GM20431 (cell line): ENCODE measurements at regions not wholly inside any gene's neighbourhood (a gene's known extent, or its start where the extent isn't known, plus 50 kb on each side); places are given as distances from the start of the nearest gene placed in this dataset.
"Not testable (repeated sequence)": the region's sequence is repeated elsewhere in the genome, so short reads cannot be mapped to it uniquely, and the experiment has no call there.

Experiments used
- in situ Hi-C: fragments of 300-500 bp; cut with MseI, MboI; formaldehyde crosslinking; loops from one replicate; pipeline ENCODE4 v1.15.0; 2020; ENCODE audit warnings: low sequenced_read_pairs; ENCODE audit not compliant: unreplicated experiment

DNA sequence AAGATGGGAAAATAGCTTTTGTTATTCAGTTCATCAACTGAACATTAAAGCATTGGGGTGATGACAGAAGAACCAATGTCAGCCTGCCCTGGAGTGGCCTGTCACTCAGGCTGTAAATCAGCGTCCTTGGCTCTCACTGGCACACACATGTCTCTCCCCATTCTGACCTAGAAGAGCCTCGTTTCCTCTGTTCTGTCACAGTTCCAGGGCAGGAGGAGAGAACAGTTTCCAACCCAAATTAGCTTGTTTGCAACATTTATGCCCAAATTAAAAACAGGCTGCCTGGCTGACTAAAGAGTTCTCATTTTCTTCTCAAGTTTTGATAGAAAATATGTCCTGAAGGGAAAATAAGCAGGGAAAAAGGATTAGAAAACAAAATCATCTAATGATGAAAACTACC, 520.1 kb downstream of the CHSY3 start:
- in situ Hi-C loops = no loop called here

DNA sequence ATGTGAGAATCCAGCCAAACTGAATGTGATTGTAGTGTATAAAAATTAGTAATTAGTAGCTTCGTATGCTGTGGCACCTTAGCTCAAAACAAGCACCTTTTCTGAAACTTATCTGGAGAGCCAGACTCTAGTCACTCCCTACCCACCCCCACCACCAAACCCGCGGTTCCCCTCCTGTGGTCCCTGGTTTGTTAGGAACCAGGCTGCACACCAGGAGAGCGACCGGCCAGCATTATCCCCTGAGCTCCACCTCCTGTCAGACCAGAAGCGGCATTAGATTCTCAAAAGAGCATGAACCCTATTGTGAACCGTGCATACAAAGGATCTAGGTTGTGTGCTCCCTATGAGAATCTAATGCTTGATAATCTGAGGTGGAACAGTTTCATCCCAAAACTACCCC, 498.6 kb downstream of the CHSY3 start:
- in situ Hi-C loops = no loop called here

DNA sequence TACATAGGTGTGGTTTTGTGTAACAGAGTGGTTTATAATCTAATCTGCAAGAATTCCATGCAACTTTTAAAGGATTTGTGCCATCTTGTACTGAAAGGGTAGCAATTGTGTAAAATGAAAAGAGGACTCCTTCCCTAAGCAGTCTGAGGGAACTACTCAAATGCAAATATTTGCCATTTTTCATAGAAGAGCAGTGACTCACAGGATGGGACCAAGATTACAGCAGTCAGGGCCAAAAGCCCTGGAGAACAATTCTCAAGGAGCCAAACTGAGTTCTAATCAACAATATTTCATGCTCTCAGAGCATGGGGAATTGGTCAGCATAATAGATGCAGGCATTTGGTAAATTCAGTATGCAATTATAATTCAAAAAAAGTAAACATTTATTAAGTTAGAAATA, 495.8 kb downstream of the CHSY3 start:
- in situ Hi-C loops = no loop called here

GRCh38 chr5:130398825-130399224, 494.6 kb downstream of the CHSY3 start:
- in situ Hi-C loops = no loop called here

DNA sequence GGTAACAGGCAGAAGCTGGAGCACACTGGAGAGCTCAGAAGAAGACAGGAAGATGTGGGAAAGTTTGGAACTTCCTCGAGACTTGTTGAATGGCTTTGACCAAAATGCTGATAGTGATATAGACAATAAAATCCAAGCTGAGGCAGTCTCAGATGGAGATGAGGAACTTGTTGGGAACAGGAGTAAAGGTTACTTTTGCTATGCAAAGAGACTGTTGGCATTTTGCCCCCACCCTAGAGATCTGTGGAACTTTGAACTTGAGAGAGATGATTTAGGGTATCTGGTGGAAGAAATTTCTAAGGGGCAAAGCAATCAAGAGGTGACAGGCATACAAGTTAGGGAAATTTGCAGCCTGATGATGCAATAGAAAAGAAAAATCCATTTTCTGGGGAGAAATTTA, 493.5 kb downstream of the CHSY3 start:
- in situ Hi-C loops = not testable (repeated sequence)

DNA sequence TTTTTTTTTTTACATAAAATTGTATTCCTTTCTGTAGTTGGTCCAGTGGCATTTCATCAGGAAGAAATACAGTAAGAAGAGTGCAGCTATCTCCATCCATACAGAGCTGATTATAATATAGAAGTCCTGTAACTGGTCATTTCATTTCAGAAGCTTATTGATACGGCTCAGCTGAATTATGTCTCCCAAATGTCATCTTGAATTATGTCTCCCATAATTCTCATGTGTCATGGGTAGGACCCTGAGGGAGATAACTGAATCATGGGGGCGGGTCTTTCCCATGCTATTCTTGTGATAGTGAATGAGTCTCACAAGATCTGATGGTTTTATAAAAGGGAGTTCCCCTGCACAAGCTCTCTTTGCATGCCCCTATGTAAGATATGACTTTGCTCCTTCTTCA, 492.9 kb downstream of the CHSY3 start:
- in situ Hi-C loops = no loop called here

DNA sequence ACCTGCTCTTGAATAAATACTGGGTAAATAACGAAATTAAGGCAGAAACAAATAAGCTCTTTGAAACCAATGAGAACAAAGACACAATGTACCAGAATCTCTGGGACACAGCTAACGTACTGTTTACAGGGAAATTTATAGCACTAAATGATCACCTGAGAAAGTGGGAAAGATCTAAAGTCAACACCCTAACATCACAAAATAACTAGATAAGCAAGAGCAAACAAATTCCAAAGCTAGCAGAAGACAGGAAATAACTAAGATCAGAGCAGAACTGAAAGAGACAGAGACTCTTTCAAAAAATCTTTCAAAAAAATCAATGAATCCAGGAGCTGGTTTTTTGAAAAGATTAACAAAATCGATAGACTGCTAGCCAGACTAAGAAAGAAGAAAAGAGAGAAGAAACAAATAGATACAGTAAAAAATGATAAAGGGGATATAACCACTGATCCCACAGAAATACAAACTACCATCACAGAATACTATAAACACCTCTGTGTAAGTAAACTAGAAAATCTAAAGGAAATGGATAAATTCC, 487.5 kb downstream of the CHSY3 start:
- in situ Hi-C loops = not testable (repeated sequence)

DNA sequence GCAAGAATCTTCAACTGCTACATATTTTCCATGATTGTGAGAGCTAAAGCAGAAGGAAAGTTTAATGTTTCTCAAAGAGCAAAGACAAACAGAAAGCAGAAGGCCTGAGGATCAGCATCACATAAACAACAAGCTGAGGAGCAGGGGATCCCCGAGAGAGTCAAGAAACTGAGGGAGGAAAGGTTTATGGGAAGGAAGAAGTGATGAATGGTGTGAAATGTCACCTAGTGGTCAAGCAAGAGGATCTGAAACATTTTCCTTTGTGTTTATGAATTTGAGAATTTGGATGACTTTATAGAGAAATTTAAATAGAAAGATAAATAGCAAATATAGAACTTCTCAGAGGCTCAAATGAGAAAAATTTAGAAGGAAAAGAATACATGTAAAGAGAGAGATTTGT, 481.9 kb downstream of the CHSY3 start:
- in situ Hi-C loops = no loop called here

GRCh38 chr5:130385656-130386055, 481.4 kb downstream of the CHSY3 start:
- in situ Hi-C loops = no loop called here

DNA sequence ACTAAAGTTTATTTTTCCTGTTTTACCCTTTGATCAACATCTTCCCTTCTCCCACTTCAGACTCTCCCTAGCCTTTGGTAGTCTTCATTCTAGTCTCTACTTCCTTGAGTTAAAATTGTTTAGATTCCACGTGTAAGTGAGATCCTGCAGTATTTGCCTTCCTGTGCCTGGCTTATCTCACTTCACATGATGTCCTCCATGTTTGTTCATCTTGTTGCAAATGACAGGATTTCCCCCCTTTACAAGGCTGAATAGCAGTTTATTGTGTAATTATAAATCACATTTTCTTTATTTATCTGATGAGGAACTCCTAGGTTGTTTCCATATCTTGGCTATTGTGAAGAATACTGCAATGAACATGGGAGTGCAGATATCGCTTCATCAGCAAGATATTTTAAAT, 461.7 kb downstream of the CHSY3 start:
- in situ Hi-C loops = no loop called here

- in situ Hi-C loops = no loop called here
Observed at GRCh38 chr5:130350131-130350530, 445.9 kb downstream of the CHSY3 start.

DNA sequence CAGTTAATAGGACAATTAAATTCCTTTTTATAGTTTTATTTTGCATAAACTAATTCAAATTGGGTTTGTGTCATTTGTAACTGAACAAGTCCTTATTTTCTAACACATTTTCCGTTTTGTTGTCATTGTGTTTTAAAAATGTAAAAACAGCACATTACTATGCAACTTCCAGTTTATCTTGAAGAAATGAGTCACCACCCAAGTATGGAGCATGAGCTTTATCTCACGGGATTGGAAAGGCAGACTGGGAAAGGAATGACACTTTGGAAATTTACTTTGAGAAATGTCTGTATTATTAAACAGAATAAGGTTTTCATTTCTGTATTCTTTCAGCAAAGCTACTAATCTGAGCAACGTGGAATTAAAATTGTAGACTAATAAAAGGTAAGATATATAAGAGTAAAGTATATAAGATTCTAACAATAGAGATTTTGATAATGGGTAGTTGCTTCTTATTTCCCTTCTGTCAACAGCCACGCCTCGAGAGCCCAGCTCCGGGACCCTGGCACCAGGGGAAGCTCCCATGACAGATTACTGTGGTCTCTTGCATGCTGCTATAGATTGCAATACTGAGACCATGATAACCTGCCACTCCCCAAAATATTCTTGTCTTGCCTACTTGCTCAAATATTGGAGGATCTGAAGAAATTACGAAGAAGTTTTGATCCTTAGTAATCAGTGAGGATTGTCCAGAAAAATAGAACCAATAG, 433.1 kb downstream of the CHSY3 start:
- in situ Hi-C loops = no loop called here

DNA sequence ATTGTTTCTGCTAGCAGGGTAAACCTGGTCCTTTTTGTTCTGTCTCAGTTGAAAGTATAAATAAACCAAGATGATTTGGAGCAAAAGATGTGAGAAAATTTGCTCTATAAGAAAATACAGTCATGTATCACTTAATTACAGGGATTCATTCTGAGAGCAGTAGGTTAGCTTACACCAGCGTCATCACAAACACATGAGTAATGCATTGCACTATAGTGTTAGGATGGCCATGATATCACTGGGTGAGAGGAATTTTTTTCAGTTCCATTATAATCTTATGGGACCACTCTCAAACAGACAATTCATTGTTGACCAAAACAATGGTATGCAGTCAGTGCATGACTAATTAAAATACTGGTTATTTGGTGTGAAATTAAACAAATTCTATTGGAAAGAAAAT, 430.9 kb downstream of the CHSY3 start:
- in situ Hi-C loops = no loop called here

DNA sequence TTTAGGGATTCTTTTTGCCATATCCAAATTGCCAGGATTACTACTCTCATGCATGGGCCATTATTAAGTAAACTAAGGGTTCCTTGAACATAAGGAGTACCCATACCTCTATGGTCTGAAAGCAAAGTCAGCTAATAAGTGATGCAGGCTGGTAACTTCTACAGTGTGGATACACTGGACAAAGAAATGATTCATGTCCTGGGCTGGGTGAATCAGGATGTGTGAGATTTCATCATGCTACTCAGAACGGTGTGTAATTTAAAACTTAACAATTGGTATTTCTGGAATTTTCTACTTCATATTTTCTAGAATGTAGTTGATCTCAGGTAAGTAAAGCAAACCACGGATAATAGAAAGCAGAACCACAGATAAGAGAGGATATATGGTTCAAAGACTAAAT, 428.8 kb downstream of the CHSY3 start:
- in situ Hi-C loops = no loop called here

DNA sequence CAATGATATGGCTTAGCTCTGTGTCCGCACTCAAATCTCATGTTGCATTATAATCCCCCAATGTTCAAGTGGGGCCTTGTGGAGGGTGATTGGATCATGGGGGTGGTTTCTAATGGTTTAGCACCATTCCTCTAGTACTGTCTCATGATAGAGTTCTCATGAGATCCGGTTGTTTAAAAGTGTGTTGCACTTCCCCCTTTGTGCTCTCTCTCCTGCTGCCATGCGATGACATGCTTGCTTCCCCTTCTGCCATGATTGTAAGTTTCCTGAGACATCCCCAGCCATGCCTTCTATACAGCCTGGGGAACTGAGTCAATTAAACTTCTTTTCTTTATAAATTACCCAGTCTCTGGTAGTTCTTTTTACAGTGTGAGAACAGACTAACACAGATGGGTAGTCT, 427.1 kb downstream of the CHSY3 start:
- in situ Hi-C loops = no loop called here

DNA sequence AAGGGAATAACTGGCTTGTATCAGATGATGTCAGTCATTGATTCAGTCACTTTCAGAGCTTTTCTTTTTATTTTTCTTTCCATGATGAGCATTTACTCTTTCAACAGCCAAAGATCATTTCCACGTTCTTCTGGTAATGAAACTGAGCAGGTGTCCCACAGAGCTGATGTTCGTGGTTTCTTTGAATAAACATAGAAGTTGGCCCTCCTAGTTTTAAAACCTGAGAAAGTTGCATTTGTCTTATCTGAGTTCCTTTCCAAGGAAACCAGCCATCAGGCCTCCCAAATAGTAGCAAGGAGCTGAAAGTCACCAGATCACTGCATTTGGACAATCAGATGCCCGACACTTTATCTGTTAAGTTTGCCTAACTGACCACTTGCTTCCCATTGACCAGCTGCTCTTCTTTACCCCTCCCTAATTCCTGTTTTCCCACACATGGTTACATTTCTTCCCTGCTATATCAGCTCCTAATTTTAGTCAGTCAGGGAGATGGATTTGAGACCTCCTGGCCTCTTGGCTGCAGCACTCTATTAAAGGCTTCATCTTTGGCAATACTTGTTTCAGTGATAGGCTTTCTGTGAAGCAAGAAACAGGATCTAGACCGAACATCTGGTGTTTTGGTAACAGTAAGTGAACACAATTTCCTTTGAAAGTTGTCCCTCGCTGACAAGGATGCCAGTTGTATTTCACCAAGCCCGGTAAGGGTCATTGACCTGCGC, 420.8 kb downstream of the CHSY3 start:
- in situ Hi-C loops = no loop called here

- in situ Hi-C loops = no loop called here
Observed at GRCh38 chr5:130323804-130324454, 419.7 kb downstream of the CHSY3 start.

GRCh38 chr5:130321931-130322330, 417.7 kb downstream of the CHSY3 start:
- in situ Hi-C loops = no loop called here

GRCh38 chr5:130316971-130317680, 412.9 kb downstream of the CHSY3 start:
- in situ Hi-C loops = no loop called here

DNA sequence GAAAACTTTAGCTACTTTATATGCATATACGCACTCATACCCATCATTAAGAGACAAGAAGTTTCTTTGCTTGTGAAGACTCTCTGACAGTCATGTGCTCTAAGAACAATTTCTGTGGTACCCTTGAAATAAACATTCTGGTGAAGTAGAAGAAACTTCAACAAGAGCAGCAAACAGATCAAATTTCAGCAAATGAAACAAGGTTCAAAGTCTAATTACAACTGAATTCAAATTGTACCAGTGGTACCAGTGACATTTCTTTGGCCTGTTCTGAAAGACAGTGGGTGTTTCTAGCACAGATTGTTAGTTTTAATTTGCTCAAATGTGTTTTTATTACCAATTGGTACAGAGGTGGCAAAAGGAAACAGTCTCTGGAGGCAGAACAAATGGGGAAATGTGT, 391.0 kb downstream of the CHSY3 start:
- in situ Hi-C loops = no loop called here

DNA sequence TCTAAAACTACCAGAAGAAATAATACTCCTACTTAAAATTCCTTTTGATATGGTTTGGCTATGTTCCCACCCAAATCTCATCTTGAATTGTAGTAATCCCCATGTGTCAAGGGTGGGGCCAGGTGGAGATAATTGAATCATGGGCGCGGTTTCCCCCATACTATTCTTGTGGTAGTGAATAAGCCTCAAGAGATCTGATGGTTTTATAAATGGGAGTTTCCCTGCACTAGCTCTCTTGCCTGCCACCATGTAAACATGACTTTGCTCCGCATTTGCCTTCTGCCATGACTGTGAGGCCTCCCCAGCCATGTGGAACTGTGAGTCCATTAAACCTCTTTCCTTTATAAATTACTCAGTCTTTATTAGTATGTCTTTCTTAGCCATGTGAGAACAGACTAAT, 390.5 kb downstream of the CHSY3 start:
- in situ Hi-C loops = not testable (repeated sequence)
